Thyroid gland (tissue), 4 donors: ENCODE measurements at regions not wholly inside any gene's neighbourhood (a gene's known extent, or its start where the extent isn't known, plus 50 kb on each side); places are given as distances from the start of the nearest gene placed in this dataset.

Experiments used
- POLR2A ChIP-seq, 2 donors: fragments of 450-650 bp; IDR thresholded peaks; one replicate each; pipeline ENCODE4 v1.6.1; 2017; ENCODE audit warnings: antibody characterized with exemption in 2 of 2, mild to moderate bottlenecking in 2 of 2, moderate library complexity in 1 of 2
- TF ChIP-seq, protein P1 (sequence below), 6 experiments: fragments of 200-600 bp in 3 of 6; fragments of 450-650 bp in 3 of 6; sonication (generic) in 3 of 6; IDR thresholded peaks; one replicate each; pipeline ENCODE4 v1.5.1; 2016 to 2019; ENCODE audit warnings: antibody characterized with exemption in 6 of 6, mild to moderate bottlenecking in 2 of 6, inconsistent platforms in 1 of 6, moderate library complexity in 1 of 6

DNA sequence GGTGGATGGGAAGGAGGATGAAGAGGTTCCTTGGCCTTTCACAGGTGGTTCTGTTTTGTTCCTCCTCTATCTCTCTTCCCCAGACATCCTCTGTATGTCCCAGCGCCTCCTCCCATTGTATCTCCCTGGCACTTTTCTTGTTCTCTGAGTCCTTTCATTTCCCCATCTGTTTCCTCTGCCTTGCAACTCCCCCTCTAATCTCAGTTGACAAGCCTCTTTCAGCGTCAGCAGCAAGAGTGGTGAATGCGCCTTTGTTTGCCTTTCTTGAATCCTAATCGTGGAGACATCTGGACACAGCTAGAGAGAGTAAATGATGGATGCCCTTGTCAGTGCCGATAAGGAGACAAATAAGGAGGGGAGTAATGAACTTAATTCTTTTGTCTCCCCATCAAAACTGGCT is 167.0 kb downstream of the NDUFA10 start:
- TF ChIP-seq POLR2A (IDR thresholded peaks at IDR 0.05) = no peak
- TF ChIP-seq, protein P1, sequence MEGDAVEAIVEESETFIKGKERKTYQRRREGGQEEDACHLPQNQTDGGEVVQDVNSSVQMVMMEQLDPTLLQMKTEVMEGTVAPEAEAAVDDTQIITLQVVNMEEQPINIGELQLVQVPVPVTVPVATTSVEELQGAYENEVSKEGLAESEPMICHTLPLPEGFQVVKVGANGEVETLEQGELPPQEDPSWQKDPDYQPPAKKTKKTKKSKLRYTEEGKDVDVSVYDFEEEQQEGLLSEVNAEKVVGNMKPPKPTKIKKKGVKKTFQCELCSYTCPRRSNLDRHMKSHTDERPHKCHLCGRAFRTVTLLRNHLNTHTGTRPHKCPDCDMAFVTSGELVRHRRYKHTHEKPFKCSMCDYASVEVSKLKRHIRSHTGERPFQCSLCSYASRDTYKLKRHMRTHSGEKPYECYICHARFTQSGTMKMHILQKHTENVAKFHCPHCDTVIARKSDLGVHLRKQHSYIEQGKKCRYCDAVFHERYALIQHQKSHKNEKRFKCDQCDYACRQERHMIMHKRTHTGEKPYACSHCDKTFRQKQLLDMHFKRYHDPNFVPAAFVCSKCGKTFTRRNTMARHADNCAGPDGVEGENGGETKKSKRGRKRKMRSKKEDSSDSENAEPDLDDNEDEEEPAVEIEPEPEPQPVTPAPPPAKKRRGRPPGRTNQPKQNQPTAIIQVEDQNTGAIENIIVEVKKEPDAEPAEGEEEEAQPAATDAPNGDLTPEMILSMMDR (IDR thresholded peaks at IDR 0.05) = no peak
